ENCODE measurements at regions not wholly inside any gene's neighbourhood (a gene's known extent, or its start where the extent isn't known, plus 50 kb on each side); places are given as distances from the start of the nearest gene placed in this dataset.

- Mint-ChIP-seq H3K27ac (no peak overlapping the region), H3K4me3 (no peak overlapping the region), H3K4me1 (no peaks in the 10 kb centered on the region), H3K27me3 (ENCODE audit: low read depth in 3 of 3) (no peaks in the 10 kb centered on the region), H3K9me3 (peaks cover 0 to 3% (median 0%) of the 10 kb centered on the region in 7 donors), H3K36me3 (no peaks in the 10 kb centered on the region)
- Histone ChIP-seq H3K4me1 (ENCODE audit: control insufficient read depth in 1 of 2, insufficient read depth in 2 of 2, low read length in 2 of 2) (no peaks in the 10 kb centered on the region), H3K27me3 (ENCODE audit: control insufficient read depth in 2 of 2, insufficient read depth in 2 of 2, low read length in 2 of 2) (no peaks in the 10 kb centered on the region), H3K4me3 (replicated peaks in 1 of 3; ENCODE audit: low read depth in 2 of 3, low read length in 3 of 3) (no peak overlapping the region), H2AFZ (ENCODE audit: insufficient read depth, low read depth, low read length, poor library complexity, severe bottlenecking) (no peak overlapping the region), H3K9me3 (replicated peaks in 1 of 2; ENCODE audit: control insufficient read depth in 1 of 2, insufficient read depth in 1 of 2, low read length in 2 of 2) (no peaks in the 10 kb centered on the region), H3K4me2 (replicated peaks; ENCODE audit: extremely low read depth, low read length, poor library complexity, severe bottlenecking) (no peak overlapping the region), H3K9ac (ENCODE audit: insufficient read depth, low read length, poor library complexity, severe bottlenecking) (no peak overlapping the region), H3K36me3 (replicated peaks in 1 of 2; ENCODE audit: control insufficient read depth in 1 of 2, insufficient read depth in 2 of 2, low read length in 2 of 2) (no peaks in the 10 kb centered on the region), H3K79me2 (ENCODE audit: insufficient read depth, low read length) (no peaks in the 10 kb centered on the region), H3K27ac (ENCODE audit: low read depth in 1 of 2, low read length in 2 of 2) (no peak overlapping the region), H4K20me1 (ENCODE audit: insufficient read depth, low read length) (no peaks in the 10 kb centered on the region)
- TF ChIP-seq, protein P1, sequence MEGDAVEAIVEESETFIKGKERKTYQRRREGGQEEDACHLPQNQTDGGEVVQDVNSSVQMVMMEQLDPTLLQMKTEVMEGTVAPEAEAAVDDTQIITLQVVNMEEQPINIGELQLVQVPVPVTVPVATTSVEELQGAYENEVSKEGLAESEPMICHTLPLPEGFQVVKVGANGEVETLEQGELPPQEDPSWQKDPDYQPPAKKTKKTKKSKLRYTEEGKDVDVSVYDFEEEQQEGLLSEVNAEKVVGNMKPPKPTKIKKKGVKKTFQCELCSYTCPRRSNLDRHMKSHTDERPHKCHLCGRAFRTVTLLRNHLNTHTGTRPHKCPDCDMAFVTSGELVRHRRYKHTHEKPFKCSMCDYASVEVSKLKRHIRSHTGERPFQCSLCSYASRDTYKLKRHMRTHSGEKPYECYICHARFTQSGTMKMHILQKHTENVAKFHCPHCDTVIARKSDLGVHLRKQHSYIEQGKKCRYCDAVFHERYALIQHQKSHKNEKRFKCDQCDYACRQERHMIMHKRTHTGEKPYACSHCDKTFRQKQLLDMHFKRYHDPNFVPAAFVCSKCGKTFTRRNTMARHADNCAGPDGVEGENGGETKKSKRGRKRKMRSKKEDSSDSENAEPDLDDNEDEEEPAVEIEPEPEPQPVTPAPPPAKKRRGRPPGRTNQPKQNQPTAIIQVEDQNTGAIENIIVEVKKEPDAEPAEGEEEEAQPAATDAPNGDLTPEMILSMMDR (IDR thresholded peaks at IDR 0.05): no peak
- no peak for DNase-seq
- intact Hi-C loops (cut with micrococcal nuclease): no loop called here
- no CpG with 5 or more reads among the region's 1 CpG for WGBS (ENCODE audit: insufficient coverage)
These were observed 607.2 kb downstream of the OTOL1 start for GRCh38 chr3:162103808-162104207.

GRCh38 chr3:162111861-162112260, 615.3 kb downstream of the OTOL1 start:
- no peak for DNase-seq
- Histone ChIP-seq H3K9me3 (replicated peaks in 1 of 2; ENCODE audit: control insufficient read depth in 1 of 2, insufficient read depth in 1 of 2, low read length in 2 of 2) (no peaks in the 10 kb centered on the region), H4K20me1 (ENCODE audit: insufficient read depth, low read length) (no peaks in the 10 kb centered on the region), H2AFZ (ENCODE audit: insufficient read depth, low read depth, low read length, poor library complexity, severe bottlenecking) (no peak overlapping the region), H3K4me2 (replicated peaks; ENCODE audit: extremely low read depth, low read length, poor library complexity, severe bottlenecking) (no peak overlapping the region), H3K79me2 (ENCODE audit: insufficient read depth, low read length) (no peaks in the 10 kb centered on the region), H3K4me1 (ENCODE audit: control insufficient read depth in 1 of 2, insufficient read depth in 2 of 2, low read length in 2 of 2) (no peaks in the 10 kb centered on the region), H3K9ac (ENCODE audit: insufficient read depth, low read length, poor library complexity, severe bottlenecking) (no peak overlapping the region), H3K27me3 (ENCODE audit: control insufficient read depth in 2 of 2, insufficient read depth in 2 of 2, low read length in 2 of 2) (no peaks in the 10 kb centered on the region), H3K4me3 (replicated peaks in 1 of 3; ENCODE audit: low read depth in 2 of 3, low read length in 3 of 3) (no peak overlapping the region), H3K36me3 (replicated peaks in 1 of 2; ENCODE audit: control insufficient read depth in 1 of 2, insufficient read depth in 2 of 2, low read length in 2 of 2) (no peaks in the 10 kb centered on the region), H3K27ac (ENCODE audit: low read depth in 1 of 2, low read length in 2 of 2) (no peak overlapping the region)
- Mint-ChIP-seq H3K9me3 (peaks cover 0 to 2% (median 0%) of the 10 kb centered on the region in 7 donors), H3K4me1 (no peaks in the 10 kb centered on the region), H3K27me3 (ENCODE audit: low read depth in 3 of 3) (no peaks in the 10 kb centered on the region), H3K36me3 (no peaks in the 10 kb centered on the region), H3K4me3 (no peak overlapping the region), H3K27ac (no peak overlapping the region)
- intact Hi-C loops (cut with micrococcal nuclease): no loop called here
- WGBS (ENCODE audit: insufficient coverage): 100% methylated on average over 2 of the region's 5 CpGs
- TF ChIP-seq, protein P1 (IDR thresholded peaks at IDR 0.05): no peak

Data from CD14-positive monocyte (primary cell).